PC-3 (cell line): ENCODE measurements at regions not wholly inside any gene's neighbourhood (a gene's known extent, or its start where the extent isn't known, plus 50 kb on each side); places are given as distances from the start of the nearest gene placed in this dataset.

Experiments used
- ATAC-seq: fragments of 200-7000 bp; cut with Tn5 transposase; 2 replicates; pipeline ENCODE4 v1.9.1; 2020; ENCODE audit warnings: mild to moderate bottlenecking, moderate library complexity
- BruUV-seq: library from RNA; stranded (reverse); fragments of 400-500 nt; replicated peaks from 2 replicates; lab custom pipeline; 2021; lab: Mats Ljungman, UMichigan
- CTCF ChIA-PET: fragments of 300-600 bp; sonication (Branson Sonifier 250); formaldehyde crosslinking; loops from one replicate; lab custom pipeline; 2022; ENCODE audit warnings: antibody characterized with exemption; lab: Charles Lee
- POLR2A ChIA-PET: fragments of 300-600 bp; sonication (Branson Sonifier 250); formaldehyde crosslinking; loops from one replicate; lab custom pipeline; 2022; ENCODE audit warnings: antibody characterized with exemption; ENCODE audit not compliant: unreplicated experiment; lab: Charles Lee
- DNase-seq: peaks from one replicate; pipeline ENCODE4 v3.0.0-alpha.2; 2015
- H2AFZ ChIP-seq: fragments of 300-600 bp; sonication (generic); 2 replicates; pipeline ENCODE4 v1.6.0; 2016; ENCODE audit warnings: antibody characterized with exemption, low read length
- H3F3A ChIP-seq: fragments of 300-600 bp; sonication (generic); one replicate; pipeline ENCODE4 v1.6.0; 2017; ENCODE audit warnings: antibody characterized with exemption, low read length, control low read depth, mild to moderate bottlenecking; ENCODE audit not compliant: unreplicated experiment
- H3K27ac ChIP-seq: fragments of 300-600 bp; sonication (generic); 2 replicates; pipeline ENCODE4 v1.5.1; 2016; ENCODE audit warnings: mild to moderate bottlenecking, low read length
- H3K27me3 ChIP-seq: fragments of 300-600 bp; sonication (generic); 2 replicates; pipeline ENCODE4 v1.6.1; 2016; ENCODE audit warnings: low read length, mixed read lengths
- H3K36me3 ChIP-seq: fragments of 300-600 bp; sonication (generic); 2 replicates; pipeline ENCODE4 v1.6.1; 2016; ENCODE audit warnings: low read depth, mixed run types, low read length, mixed read lengths
- H3K4me1 ChIP-seq: fragments of 300-600 bp; sonication (generic); 2 replicates; pipeline ENCODE4 v1.5.1; 2016; ENCODE audit warnings: low read length; ENCODE audit not compliant: insufficient read depth
- H3K4me2 ChIP-seq: fragments of 300-600 bp; sonication (generic); 2 replicates; pipeline ENCODE4 v1.6.0; 2016; ENCODE audit warnings: low read length
- H3K4me3 ChIP-seq: fragments of 300-600 bp; sonication (generic); 2 replicates; pipeline ENCODE4 v1.5.1; 2016; ENCODE audit warnings: mild to moderate bottlenecking, low read length, mixed read lengths
- H3K79me2 ChIP-seq: fragments of 300-600 bp; sonication (generic); 2 replicates; pipeline ENCODE4 v1.6.1; 2017; ENCODE audit warnings: low read length, mixed read lengths
- H3K9ac ChIP-seq: fragments of 300-600 bp; sonication (generic); 2 replicates; pipeline ENCODE4 v1.6.0; 2016; ENCODE audit warnings: mild to moderate bottlenecking, low read length
- H3K9me2 ChIP-seq: fragments of 300-600 bp; sonication (generic); replicated peaks from 2 replicates; pipeline ENCODE4 v1.6.1; 2016; ENCODE audit warnings: mixed run types, low read length, mixed read lengths
- H3K9me3 ChIP-seq: fragments of 300-600 bp; sonication (generic); 2 replicates; pipeline ENCODE4 v1.6.1; 2016; ENCODE audit warnings: low read length, mixed read lengths
- H4K20me1 ChIP-seq: fragments of 300-600 bp; sonication (generic); 2 replicates; pipeline ENCODE4 v1.6.1; 2016; ENCODE audit warnings: low read length, mixed read lengths
- CTCF ChIP-seq: fragments of 300-600 bp; sonication (generic); conservative IDR thresholded peaks from 2 replicates; pipeline ENCODE4 v1.5.1; 2017; ENCODE audit warnings: antibody characterized with exemption, low read depth, mild to moderate bottlenecking, low read length
- EZH2 ChIP-seq: fragments of 300-600 bp; sonication (generic); IDR thresholded peaks from one replicate; pipeline ENCODE4 v1.6.1; 2017; ENCODE audit warnings: antibody characterized with exemption, mild to moderate bottlenecking, low read length; ENCODE audit not compliant: unreplicated experiment
- EZH2phosphoT487 ChIP-seq: fragments of 300-600 bp; sonication (generic); IDR thresholded peaks from 2 replicates; pipeline ENCODE4 v1.6.1; 2018; ENCODE audit warnings: mild to moderate bottlenecking, antibody characterized with exemption, low read length, borderline replicate concordance
- intact Hi-C: fragments of 100-400 bp; cut with micrococcal nuclease; formaldehyde crosslinking; loops from 2 replicates; pipeline ENCODE4 v1.9.0; 2023

- Histone ChIP-seq H4K20me1 (no peaks in the 10 kb centered on the region), H2AFZ (no peak overlapping the region), H3K27me3 (no peaks in the 10 kb centered on the region), H3K36me3 (no peaks in the 10 kb centered on the region), H3K9me3 (no peaks in the 10 kb centered on the region), H3K9me2 (no peaks in the 10 kb centered on the region), H3K4me1 (no peaks in the 10 kb centered on the region), H3K79me2 (no peaks in the 10 kb centered on the region), H3K4me2 (no peak overlapping the region), H3F3A (no peaks in the 10 kb centered on the region), H3K9ac (no peak overlapping the region), H3K4me3 (no peak overlapping the region), H3K27ac (no peak overlapping the region)
- ATAC-seq (no peak), DNase-seq (no peak)
- intact Hi-C loops = no loop called here
- ChIA-PET CTCF (no interaction called here), POLR2A (no interaction called here)
- no TSS peak for BruUV-seq
- TF ChIP-seq CTCF = no peak
- no peak for TF ChIP-seq EZH2
Observed at GRCh38 chr5:120084543-120084870, 379.6 kb upstream of the PRR16 start.

GRCh38 chr5:120086081-120086480 is 378.0 kb upstream of the PRR16 start:
- ATAC-seq = no peak
- no peaks in the 10 kb centered on the region for H3K27me3 ChIP-seq
- CTCF ChIA-PET = no interaction called here
- no peak overlapping the region for H3K4me2 ChIP-seq
- H3K36me3 ChIP-seq = no peaks in the 10 kb centered on the region
- POLR2A ChIA-PET = no interaction called here
- no TSS peak for BruUV-seq
- DNase-seq = no peak
- H3F3A ChIP-seq = no peaks in the 10 kb centered on the region
- intact Hi-C loops = no loop called here
- H4K20me1 ChIP-seq = no peaks in the 10 kb centered on the region
- no peak for TF ChIP-seq EZH2phosphoT487
- TF ChIP-seq EZH2 = no peak
- TF ChIP-seq CTCF = no peak
- H3K9me2 ChIP-seq = no peaks in the 10 kb centered on the region
- H3K4me3 ChIP-seq = no peak overlapping the region
- H3K27ac ChIP-seq = no peak overlapping the region
- H3K79me2 ChIP-seq = no peaks in the 10 kb centered on the region
- no peaks in the 10 kb centered on the region for H3K4me1 ChIP-seq
- no peak overlapping the region for H3K9ac ChIP-seq
- no peak overlapping the region for H2AFZ ChIP-seq
- H3K9me3 ChIP-seq = no peaks in the 10 kb centered on the region

GRCh38 chr5:120088412-120088811 is 375.7 kb upstream of the PRR16 start:
- H3K4me2 ChIP-seq = no peak overlapping the region
- no peaks in the 10 kb centered on the region for H4K20me1 ChIP-seq
- H2AFZ ChIP-seq = no peak overlapping the region
- no peaks in the 10 kb centered on the region for H3K9me3 ChIP-seq
- ChIA-PET CTCF (no interaction called here), POLR2A (no interaction called here)
- no peaks in the 10 kb centered on the region for H3K79me2 ChIP-seq
- BruUV-seq = no TSS peak
- H3K4me1 ChIP-seq = no peaks in the 10 kb centered on the region
- no peaks in the 10 kb centered on the region for H3K36me3 ChIP-seq
- no peak overlapping the region for H3K4me3 ChIP-seq
- ATAC-seq (no peak), DNase-seq (no peak)
- H3K9me2 ChIP-seq = no peaks in the 10 kb centered on the region
- TF ChIP-seq EZH2 (no peak), EZH2phosphoT487 (no peak), CTCF (no peak)
- H3F3A ChIP-seq = no peaks in the 10 kb centered on the region
- no peak overlapping the region for H3K27ac ChIP-seq
- no peaks in the 10 kb centered on the region for H3K27me3 ChIP-seq
- no peak overlapping the region for H3K9ac ChIP-seq
- intact Hi-C loops = no loop called here
